Stimulated activated CD8-positive, alpha-beta memory T cell treated with anti-CD3 and anti-CD28 coated beads, Interleukin-12 subunit alpha, Interleukin-12 subunit beta, amount 100 ng/mL, for 1 hour (primary cell): ENCODE measurements at regions not wholly inside any gene's neighbourhood (a gene's known extent, or its start where the extent isn't known, plus 50 kb on each side); places are given as distances from the start of the nearest gene placed in this dataset.
"Not testable (repeated sequence)": the region's sequence is repeated elsewhere in the genome, so short reads cannot be mapped to it uniquely, and the experiment has no call there.

Source experiments
- DNase-seq: peaks from one replicate; pipeline ENCODE4 v3.0.0-alpha.2; 2020; ENCODE audit warnings: low read depth

DNA sequence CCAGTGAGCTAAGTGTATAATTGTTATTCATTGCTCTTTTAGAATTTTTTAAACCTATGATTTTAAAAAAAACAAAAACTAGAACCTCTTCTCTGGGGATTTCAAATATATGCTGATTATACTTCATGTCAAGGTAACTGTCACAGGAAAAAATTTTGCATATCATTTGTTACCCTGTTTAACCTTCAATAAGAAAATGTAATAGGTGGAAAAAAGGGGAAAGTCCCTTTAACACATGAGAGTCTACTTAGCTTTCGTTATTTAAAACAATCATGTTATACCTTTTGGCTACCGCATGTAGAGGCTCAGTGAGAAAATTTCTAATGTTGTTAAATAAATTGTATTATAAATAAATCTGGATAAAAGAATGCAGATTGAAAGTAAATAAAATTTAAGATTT, 190.1 kb upstream of the AKR1E2 start:
- no peak for DNase-seq

DNA sequence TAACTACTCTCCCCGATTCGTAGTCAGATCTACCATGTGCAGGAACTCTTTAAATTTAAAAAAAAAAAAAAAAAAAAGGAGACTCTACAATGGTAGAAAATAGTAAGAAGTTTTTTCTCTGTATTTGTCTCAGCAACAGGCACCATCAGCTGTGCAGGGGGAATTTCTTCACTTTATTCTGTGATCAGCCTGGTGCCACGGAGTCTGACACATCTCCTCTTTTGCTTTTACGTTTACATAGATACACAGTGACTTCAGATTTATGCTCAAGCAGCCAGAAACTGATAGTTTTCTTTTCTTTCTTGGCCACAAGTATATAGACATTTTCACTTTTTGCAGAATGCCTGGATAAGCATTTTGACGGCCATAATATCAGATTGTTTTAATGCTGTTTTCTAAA, 190.6 kb upstream of the AKR1E2 start:
- no peak for DNase-seq

DNA sequence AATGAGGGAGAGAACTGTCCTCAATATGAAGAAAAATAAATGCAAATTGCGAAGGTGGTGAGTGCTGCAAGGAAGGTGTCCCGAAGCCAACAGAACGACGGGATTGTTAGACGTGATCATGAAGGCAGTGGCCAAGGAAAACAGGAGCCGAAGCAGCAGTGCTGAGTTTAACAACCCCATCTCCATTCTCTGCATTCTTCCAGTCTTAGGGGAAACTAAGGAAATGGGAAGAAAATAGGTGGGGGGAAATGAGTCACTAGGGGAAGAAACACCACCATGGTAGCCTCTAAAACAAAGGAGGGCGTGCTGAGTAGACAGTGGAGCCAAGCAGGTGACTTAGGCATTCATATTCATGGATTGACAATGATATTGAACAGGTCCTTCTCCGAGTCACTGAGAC, 192.2 kb upstream of the AKR1E2 start:
- no peak for DNase-seq

DNA sequence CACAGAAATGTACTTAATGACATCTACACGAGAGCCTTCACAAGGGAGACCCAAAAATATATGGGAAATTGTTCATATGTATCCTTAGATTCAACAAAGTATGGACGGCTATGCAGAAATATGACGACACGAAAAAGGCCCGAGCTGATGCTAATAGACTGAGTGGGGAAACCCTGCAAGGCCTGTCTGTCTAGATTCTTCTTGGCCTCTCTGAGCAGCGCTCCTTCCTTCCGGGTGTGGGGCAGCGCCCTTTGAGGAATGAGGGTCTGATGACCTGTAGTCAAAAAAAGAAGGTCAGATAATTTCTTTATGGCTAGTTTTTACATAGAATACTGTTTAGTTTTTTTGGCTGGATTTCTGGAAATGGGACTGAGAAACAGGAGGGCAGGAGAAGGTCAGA, 192.8 kb upstream of the AKR1E2 start:
- no peak for DNase-seq

DNA sequence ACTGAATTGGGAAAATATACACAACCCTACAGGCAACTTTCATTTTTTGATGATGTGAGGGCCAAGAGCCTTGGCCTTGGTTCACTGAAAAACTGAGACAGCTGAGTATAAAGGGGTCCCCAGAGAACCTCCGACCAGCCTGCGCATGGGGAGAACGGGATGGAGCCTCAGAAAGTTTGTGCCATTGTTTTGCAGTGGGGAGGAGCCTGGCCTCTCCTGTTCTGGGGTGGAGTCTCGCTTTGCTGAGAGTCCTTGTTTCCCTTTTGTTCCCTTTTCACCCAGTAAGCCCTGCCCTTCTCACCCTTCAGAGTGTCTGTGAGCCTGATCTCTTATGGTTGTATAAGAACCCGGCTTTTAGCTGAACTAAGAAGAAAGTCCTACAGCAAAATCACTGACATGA, 193.2 kb upstream of the AKR1E2 start:
- no peak for DNase-seq

DNA sequence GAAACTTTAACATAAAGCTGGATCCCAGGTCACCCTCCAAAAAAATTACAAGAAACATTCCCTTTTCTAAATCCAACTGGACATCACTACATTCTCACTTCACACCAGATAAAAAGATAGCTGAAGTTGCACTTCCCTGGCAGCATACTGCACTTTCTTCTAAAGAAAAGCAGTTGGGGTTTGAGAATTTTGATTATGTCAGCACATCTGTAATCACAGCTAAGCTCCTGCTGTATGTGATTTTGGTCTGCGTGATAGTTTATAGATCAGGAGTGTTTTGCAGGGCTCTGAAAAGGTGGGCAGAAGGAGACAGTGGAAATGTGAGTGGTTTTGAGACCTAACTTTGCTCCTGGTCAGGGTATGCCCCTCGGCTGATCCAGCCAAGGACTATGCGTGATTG, 199.1 kb upstream of the AKR1E2 start:
- DNase-seq = no peak

DNA sequence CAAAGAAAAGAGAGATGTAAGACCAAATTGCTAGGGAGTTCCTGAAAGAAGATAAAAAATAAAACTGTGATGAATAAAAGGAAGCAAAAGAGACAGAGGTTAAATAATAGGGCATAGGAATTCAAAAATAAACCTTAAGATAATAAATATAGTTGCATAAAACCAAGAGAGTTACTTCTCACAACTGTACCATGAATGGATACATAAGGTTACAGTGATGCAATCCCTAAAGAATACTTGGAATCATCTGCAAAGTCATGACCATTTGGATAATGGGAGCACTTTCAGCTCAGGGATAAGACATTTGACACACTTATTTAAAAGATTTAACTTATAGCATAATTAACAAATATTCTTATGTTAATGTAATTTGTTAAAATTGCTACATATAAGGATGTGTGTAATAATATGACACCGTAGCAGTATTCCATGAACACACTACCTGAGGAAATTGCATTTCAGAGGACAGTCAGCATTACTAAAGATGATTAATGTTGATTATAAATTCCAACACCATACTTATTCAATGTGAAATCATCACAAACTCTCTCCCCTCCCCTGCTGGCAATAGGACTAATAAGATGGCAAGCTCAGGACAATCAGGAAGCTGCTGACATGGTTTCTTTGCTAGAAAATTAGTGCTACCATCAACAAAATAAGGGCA, 202.1 kb upstream of the AKR1E2 start:
- DNase-seq = no peak

DNA sequence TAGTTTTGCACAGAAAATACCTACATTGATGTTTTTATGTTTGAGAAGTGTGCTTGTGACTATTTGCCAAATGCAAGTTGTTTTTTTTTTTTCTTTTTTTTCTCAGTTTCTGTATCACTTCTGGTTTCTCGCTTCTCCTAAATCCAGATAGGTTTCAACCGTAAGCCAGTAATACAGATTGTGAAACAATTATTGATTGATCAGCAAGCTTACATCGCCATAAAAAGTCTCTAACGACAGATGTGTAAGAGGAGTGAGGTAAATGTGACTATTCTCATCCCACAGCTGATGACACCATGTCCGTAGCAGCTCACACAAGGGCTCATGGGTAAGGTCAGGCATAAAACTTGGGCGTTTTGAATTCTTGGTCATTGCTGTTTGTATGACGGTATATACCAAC, 202.8 kb upstream of the AKR1E2 start:
- DNase-seq = no peak

DNA sequence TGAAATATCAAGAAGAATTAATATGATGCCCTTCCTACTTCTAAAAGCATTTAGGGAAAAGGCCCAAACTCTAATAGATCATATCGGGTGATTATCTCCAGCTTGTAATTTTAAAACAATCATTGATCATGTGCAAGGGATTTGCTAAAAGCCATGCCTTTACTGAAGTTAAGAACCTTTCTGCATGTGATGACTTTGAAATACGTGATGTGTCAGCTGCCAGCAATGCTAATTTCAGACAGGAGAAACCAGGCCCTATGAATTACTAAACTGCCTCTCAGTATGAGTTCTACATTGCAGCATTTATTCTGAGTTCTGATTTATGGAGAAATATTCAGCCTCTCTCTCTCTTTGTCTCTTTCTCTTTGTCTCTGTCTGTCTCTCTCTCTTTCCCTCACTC, 203.6 kb upstream of the AKR1E2 start:
- no peak for DNase-seq

DNA sequence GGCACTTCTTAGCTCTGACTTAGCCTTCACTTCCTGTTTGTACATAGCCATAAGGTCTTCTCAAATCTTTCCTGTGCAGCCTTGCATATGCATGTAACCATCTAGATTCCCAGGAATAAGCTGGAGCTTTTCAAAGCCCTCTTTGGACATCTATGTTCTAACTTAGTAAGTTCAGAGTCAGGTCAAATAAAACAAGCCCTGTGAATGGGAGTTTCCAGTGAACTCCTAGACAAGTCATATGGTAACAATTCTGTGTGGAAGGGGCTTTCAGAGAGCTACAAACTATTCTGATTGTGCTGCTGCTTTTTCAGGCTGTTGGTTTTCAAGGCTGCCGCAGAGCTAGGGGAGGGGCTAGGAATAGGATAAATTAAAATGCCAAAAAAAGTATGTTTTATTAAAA, 208.4 kb upstream of the AKR1E2 start:
- no peak for DNase-seq

DNA sequence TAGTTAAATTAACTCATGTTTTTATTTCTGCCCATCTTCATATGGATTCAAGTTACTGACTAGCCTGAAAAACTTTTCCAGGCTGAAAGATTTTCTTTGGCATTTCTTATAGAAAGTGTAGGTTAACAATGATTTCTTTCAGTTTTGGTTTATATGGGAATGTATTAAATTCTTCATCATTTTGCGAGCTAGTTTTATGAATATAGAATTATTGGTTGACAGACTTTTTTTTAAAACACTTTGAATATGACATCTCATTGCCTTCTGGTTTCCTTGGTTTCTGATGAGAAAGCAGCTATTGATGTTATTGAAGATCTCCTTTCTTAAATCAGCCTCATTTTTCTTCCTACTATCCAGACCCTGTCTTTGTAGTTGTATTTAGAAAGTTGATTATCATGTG, 211.0 kb upstream of the AKR1E2 start:
- no peak for DNase-seq

DNA sequence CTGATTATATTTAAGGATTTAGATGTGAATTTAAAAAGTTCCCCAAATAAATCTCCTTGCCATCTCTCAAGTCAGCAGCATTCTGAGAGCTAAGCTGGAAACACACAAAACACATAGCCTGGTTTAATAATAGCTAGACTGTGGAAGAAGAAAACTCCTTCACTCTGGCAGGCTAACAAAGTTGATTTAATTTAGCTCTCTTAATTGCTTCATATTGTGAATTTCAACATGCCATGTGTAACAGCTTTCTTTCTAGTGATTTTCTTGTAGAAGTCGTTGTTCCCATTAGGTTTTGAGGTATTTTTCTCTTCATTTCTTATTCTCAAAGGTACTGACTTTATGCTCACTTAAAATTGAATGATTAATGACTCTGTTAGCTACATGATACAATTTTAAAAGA, 216.8 kb upstream of the AKR1E2 start:
- no peak for DNase-seq

DNA sequence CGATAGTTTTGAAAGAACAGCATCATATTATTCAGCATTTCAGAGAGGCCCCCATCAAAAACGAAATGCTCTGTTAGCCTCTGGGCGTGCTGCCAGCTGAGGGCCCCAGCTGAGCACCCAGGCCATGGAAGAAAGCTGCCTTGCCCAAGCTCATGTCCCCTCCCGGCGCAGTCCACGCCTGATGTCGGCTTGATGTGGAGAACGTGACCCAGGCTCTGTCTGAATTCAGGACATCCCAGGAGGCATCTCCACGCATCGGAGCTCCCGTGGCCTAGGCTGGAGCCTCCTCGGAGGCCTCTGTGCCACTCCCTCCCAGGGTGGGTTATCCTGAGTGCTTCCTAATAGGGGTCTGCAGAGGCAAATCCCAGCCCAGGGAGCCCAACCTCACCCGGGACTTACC, 218.3 kb upstream of the AKR1E2 start:
- no peak for DNase-seq

DNA sequence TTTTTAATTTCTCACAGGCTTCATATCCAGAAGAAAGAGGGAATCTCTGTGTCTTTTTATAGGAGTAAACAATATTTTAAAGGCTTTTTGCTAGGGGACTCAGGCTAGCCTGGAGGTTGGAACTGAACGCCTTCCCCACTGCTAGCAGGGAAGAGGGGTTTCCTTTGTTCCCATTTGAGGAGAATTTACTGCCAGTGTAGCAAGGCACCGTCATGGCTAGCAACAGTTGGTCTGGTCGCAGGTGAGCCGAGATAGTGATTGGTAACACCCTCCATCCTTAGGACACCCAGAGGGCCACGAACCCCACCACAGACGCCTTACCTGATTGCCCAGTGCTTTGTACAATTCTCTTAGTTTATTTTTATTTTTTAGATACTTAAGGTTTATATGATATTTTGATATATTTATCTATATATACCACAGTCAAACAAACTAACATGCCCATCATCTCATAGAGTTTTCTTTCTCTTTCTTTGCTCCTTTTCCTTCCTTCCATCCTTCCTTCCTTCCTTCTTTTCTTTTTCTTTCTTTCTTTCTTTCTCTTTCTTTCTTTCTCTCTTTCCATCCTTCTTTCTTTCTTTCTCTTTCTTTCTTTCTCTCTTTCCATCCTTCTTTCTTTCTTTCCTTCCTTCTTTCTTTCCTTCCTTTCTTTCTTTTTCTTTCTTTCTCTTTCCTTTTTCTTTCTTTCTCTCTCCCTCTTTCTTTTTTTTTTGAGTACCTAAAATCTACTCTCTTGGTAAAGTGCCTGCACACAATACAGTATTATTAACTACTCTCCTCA, 219.0 kb upstream of the AKR1E2 start:
- DNase-seq = no peak

DNA sequence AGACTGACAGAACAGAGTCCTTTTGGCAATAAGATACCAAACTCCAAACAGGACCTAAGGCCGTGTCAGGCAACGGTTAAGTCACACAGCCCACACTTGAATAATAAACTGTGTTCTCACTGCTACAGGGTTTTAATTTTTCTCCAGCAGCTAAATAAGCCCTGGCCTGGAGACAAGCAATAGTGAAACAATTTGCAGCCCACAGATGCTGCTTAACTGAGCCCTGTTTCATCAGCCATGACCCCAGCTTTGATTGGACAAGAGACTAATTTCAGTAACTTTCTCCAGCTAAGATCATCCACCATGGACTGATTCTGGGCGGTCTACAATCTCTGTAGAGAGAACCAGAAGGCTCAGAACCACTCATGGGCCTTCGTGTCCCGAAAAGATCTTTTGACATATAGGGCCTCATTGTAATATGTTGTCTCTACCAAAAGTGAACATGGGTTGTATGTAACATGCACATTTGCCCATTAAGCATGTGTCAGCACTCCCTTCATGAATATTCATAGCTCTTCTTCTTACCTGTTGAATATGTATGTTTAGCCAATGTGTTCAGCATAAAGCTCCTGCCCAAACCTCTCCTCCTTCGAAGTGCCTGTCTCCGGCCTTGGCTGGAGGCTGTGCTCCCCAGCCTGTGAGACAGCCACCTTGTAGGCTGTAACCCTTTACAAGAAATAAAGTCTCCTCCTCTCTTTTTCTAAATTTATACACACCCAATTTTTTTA, 223.1 kb upstream of the AKR1E2 start:
- no peak for DNase-seq

DNA sequence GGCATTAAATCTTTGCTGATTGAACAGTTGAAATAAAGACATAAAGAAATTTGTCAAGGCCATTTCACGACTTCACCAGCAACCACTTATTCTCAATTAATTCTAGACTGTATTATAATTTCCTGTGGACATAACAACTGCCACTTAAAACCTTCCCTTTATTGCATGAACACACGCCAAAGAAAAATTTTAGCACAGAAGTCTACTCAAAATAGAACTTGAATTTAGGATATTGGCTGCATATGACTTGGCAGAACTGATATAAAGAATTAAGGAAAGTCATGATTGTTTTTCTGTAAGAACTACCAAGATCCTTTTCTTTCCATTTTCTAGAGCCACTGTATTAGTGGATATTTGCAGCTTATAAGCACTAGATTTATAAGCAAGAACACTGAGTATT, 226.5 kb upstream of the AKR1E2 start:
- no peak for DNase-seq

DNA sequence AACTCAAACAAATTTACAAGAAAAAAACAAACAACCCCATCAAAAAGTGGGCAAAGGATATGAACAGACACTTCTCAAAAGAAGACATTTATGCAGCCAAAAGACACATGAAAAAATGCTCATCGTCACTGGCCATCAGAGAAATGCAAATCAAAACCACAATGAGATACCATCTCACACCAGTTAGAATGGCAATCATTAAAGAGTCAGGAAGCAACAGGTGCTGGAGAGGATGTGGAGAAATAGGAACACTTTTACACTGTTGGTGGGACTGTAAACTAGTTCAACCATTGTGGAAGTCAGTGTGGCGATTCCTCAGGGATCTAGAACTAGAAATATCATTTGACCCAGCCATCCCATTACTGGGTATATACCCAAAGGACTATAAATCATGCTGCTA, 228.1 kb upstream of the AKR1E2 start:
- not testable (repeated sequence) for DNase-seq

DNA sequence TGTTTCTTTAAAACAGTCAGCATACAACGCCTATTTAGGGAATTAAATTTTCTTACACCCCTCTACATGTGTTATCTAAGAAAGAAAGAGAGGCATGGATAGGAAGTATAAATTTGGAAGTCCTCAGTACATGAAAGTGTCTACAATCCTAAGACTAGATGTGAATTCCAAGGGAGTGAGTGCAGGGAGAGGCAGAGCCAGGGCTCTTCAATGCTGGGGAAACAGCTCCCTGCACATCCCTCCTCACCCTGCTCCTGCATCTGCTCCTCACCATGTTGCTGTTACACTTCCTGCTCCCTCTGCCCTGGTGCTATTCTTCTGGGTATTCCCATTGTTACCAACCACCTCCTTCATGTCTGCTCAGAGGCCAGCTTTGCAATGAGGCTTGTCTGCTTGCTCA, 229.1 kb upstream of the AKR1E2 start:
- no peak for DNase-seq

DNA sequence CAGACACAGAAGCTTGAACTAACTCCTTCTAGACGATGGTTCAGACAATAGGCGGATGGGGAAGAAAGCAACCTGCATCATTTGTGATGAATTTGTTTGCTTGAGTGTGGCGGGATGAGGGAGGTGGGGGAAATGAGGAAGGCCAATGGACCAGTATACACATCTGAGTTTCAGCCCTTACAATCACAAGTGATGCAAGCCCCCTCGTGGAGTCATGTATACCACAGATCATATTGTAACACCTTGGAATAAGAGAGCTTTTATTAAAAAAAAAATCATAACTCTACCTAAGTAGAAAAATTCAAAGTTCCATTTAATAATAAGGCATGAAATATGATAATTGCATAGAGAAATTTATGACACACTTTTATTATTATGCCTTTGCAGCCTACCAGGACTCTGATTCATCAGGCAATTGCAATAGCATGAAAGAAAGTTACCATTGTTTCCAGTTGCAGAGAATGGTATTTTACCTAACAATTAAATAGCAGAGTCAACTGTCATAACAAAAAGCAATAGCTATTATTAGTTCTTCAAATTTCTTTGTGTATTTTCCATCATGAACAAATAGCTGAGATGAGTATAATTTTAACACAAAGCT, 230.2 kb upstream of the AKR1E2 start:
- DNase-seq = no peak

DNA sequence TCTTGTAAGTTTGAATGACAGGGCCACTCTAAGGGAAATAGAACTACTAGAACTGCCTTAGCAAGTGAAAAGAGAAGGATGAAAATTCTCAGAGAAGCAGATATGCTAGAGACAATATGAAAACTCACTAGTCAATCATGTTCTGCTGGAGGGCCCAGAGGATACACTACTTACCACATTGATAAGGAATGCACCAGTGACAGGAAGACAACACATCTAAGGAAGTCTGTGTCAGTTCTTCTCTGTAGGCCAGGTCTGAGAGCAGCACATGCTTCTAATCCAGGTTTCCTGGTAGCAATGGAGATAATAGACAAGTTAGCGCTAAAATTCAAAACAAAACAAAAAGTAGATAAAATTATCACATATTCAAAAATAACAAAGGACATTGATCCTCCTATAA, 235.2 kb upstream of the AKR1E2 start:
- no peak for DNase-seq

DNA sequence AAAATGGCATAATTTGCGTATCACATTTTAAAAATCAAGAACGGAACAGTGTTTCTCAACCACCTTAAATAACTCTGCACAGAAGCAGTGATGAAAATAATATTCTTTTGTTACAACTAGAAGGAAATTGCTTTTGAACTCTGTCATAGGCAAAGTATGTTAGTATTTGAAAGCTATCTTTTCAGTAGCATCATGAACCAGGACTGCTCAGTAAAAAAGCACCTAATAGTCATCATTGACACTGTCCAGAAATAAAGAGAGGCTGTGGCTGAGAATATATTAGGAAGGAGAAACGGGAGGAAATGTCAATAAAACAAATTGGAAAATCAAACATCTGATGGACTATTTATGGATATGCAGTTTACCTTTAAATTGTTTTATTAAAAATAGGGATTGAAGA, 237.2 kb upstream of the AKR1E2 start:
- DNase-seq = no peak

DNA sequence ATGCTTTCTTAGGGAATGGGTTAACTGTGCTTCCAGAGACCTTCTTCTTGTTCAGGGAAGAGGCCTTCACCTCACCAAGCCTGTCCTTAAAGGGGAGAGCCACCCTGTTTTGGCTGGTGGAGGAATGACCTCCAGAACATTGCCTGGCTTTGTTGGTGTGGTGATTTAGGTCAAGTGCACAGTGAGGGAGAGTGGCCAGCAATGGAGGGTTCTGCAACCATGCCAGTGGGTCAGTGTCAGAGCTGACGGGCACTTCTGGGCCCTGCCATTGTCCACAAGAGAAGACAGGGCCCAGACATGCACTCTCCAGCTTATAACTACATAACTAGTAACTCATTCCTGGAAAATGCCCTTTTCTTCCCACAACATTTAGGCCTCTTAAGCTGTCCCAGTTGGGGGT, 238.5 kb upstream of the AKR1E2 start:
- no peak for DNase-seq

DNA sequence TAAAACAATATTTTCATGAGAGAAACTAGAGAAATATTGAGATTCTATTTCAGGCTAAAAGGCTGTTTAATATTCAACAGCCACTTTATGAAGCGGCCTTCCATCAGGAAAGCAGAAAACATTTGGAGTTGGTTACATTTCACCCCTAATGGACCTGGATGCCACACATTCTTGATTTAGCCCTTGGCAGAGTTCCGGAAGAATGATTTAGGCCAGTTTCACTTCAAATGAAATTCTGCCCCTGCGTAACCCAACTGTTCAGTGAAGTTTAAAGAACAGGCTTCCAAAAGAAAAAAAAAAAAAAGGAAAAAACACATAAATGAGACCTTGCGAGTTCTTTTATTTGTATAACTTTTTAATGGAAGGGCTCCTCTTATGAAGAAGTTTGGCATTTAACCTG, 239.2 kb upstream of the AKR1E2 start:
- no peak for DNase-seq
